ENCODE measurements at regions not wholly inside any gene's neighbourhood (a gene's known extent, or its start where the extent isn't known, plus 50 kb on each side); places are given as distances from the start of the nearest gene placed in this dataset.

GRCh38 chr20:60126975-60127374, 168.8 kb downstream of the CDH26 start:
- no peaks in the 10 kb centered on the region for H3K9me3 ChIP-seq (ENCODE audit: control insufficient read depth, low read length)
- no peak overlapping the region for H3K4me3 ChIP-seq (ENCODE audit: low read length)
- no peak for TF ChIP-seq CTCF (conservative IDR thresholded peaks at IDR 0.05)
- H3K27me3 ChIP-seq (ENCODE audit: control insufficient read depth, insufficient read depth, low read length, poor library complexity, severe bottlenecking) = no peaks in the 10 kb centered on the region
- Mint-ChIP-seq H3K27me3 (ENCODE audit: insufficient read depth) (peaks cover 16% of the 10 kb centered on the region), H3K4me1 (peaks cover under 1% of the 10 kb centered on the region), H3K36me3 (ENCODE audit: low read depth) (no peaks in the 10 kb centered on the region), H3K4me3 (no peak overlapping the region), H3K27ac (no peak overlapping the region), H3K9me3 (no peaks in the 10 kb centered on the region)
- no peak overlapping the region for H3K27ac ChIP-seq (ENCODE audit: low read depth, low read length)
- DNase-seq = no peak
- H3K4me1 ChIP-seq (ENCODE audit: control insufficient read depth, insufficient read depth, low read length) = no peaks in the 10 kb centered on the region
- no peaks in the 10 kb centered on the region for H3K36me3 ChIP-seq (ENCODE audit: control insufficient read depth, insufficient read depth, low read length)
- WGBS, 2 experiments (ENCODE audit: insufficient coverage in 1 of 2, insufficient read length in 1 of 2) = 31 to 57% methylated on average over 1 of the region's 1 CpG
- H3K9ac ChIP-seq (ENCODE audit: extremely low read depth, low read length, poor library complexity, severe bottlenecking) = no peak overlapping the region

GRCh38 chr20:60131375-60131774, 173.2 kb downstream of the CDH26 start:
- Histone ChIP-seq H3K36me3 (ENCODE audit: control insufficient read depth, insufficient read depth, low read length) (no peaks in the 10 kb centered on the region), H3K9ac (ENCODE audit: extremely low read depth, low read length, poor library complexity, severe bottlenecking) (no peak overlapping the region), H3K27me3 (ENCODE audit: control insufficient read depth, insufficient read depth, low read length, poor library complexity, severe bottlenecking) (no peaks in the 10 kb centered on the region), H3K4me3 (ENCODE audit: low read length) (no peak overlapping the region), H3K9me3 (ENCODE audit: control insufficient read depth, low read length) (peaks cover 4% of the 10 kb centered on the region), H3K27ac (ENCODE audit: low read depth, low read length) (no peak overlapping the region), H3K4me1 (ENCODE audit: control insufficient read depth, insufficient read depth, low read length) (no peaks in the 10 kb centered on the region)
- no peak for TF ChIP-seq CTCF (conservative IDR thresholded peaks at IDR 0.05)
- 75 to 85% methylated on average over 3 to 6 of the region's 6 CpGs for WGBS, 2 experiments (ENCODE audit: insufficient coverage in 1 of 2, insufficient read length in 1 of 2)
- no peaks in the 10 kb centered on the region for H3K9me3 Mint-ChIP-seq
- H3K4me3 Mint-ChIP-seq = no peak overlapping the region
- peaks cover 5% of the 10 kb centered on the region for H3K27me3 Mint-ChIP-seq (ENCODE audit: insufficient read depth)
- H3K4me1 Mint-ChIP-seq = peaks cover 5% of the 10 kb centered on the region
- H3K36me3 Mint-ChIP-seq (ENCODE audit: low read depth) = no peaks in the 10 kb centered on the region
- DNase-seq = no peak
- no peak overlapping the region for H3K27ac Mint-ChIP-seq

GRCh38 chr20:60132162-60132826, 174.1 kb downstream of the CDH26 start:
- H3K36me3 Mint-ChIP-seq (ENCODE audit: low read depth) = no peaks in the 10 kb centered on the region
- Histone ChIP-seq H3K27ac (ENCODE audit: low read depth, low read length) (no peak overlapping the region), H3K9ac (ENCODE audit: extremely low read depth, low read length, poor library complexity, severe bottlenecking) (no peak overlapping the region), H3K9me3 (ENCODE audit: control insufficient read depth, low read length) (peaks cover 4% of the 10 kb centered on the region), H3K4me3 (ENCODE audit: low read length) (no peak overlapping the region), H3K4me1 (ENCODE audit: control insufficient read depth, insufficient read depth, low read length) (no peaks in the 10 kb centered on the region), H3K36me3 (ENCODE audit: control insufficient read depth, insufficient read depth, low read length) (no peaks in the 10 kb centered on the region), H3K27me3 (ENCODE audit: control insufficient read depth, insufficient read depth, low read length, poor library complexity, severe bottlenecking) (no peaks in the 10 kb centered on the region)
- no peak overlapping the region for H3K27ac Mint-ChIP-seq
- 92 to 100% methylated on average over 7 to 8 of the region's 8 CpGs for WGBS, 2 experiments (ENCODE audit: insufficient coverage in 1 of 2, insufficient read length in 1 of 2)
- H3K4me1 Mint-ChIP-seq = peaks cover 5% of the 10 kb centered on the region
- TF ChIP-seq CTCF (conservative IDR thresholded peaks at IDR 0.05) = no peak
- H3K27me3 Mint-ChIP-seq (ENCODE audit: insufficient read depth) = peaks cover 5% of the 10 kb centered on the region
- H3K4me3 Mint-ChIP-seq = no peak overlapping the region
- H3K9me3 Mint-ChIP-seq = no peaks in the 10 kb centered on the region
- no peak for DNase-seq

All from endodermal cell (in vitro differentiated cells).